VCaP (cell line): ENCODE measurements at regions not wholly inside any gene's neighbourhood (a gene's known extent, or its start where the extent isn't known, plus 50 kb on each side); places are given as distances from the start of the nearest gene placed in this dataset.
A peak's percentile ranks its signal among the peaks of the same experiment; 100 is the strongest.
"Not testable (repeated sequence)": the region's sequence is repeated elsewhere in the genome, so short reads cannot be mapped to it uniquely, and the experiment has no call there.

Source experiments
- H3K27ac ChIP-seq: fragments of 450-650 bp; 2 replicates; pipeline ENCODE4 v1.5.1; 2017
- TF ChIP-seq, protein P1 (sequence below): fragments of 450-650 bp; conservative IDR thresholded peaks from 2 replicates; pipeline ENCODE4 v1.5.1; 2017; ENCODE audit warnings: mild to moderate bottlenecking, moderate library complexity

DNA sequence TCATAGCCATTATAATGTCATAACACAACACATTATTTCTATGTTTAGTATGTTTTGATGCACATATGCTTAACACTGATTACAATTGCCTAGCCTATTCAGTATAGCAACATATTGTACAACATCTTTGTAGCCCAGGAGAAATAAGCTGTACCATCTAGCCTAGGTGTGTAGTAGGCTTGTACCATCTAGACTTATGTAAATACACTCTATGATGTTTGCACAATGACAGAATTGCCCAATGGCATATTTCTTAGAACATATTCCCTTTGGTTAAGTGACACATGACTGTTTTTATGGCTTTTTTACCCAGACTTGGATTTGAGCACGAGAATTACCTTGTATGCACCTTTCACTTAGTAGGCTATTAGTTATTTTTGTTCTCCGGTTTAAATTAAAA lies 64.5 kb upstream of the HIVEP1 start:
- TF ChIP-seq, protein P1, sequence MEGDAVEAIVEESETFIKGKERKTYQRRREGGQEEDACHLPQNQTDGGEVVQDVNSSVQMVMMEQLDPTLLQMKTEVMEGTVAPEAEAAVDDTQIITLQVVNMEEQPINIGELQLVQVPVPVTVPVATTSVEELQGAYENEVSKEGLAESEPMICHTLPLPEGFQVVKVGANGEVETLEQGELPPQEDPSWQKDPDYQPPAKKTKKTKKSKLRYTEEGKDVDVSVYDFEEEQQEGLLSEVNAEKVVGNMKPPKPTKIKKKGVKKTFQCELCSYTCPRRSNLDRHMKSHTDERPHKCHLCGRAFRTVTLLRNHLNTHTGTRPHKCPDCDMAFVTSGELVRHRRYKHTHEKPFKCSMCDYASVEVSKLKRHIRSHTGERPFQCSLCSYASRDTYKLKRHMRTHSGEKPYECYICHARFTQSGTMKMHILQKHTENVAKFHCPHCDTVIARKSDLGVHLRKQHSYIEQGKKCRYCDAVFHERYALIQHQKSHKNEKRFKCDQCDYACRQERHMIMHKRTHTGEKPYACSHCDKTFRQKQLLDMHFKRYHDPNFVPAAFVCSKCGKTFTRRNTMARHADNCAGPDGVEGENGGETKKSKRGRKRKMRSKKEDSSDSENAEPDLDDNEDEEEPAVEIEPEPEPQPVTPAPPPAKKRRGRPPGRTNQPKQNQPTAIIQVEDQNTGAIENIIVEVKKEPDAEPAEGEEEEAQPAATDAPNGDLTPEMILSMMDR = no peak
- no peak overlapping the region for H3K27ac ChIP-seq

DNA sequence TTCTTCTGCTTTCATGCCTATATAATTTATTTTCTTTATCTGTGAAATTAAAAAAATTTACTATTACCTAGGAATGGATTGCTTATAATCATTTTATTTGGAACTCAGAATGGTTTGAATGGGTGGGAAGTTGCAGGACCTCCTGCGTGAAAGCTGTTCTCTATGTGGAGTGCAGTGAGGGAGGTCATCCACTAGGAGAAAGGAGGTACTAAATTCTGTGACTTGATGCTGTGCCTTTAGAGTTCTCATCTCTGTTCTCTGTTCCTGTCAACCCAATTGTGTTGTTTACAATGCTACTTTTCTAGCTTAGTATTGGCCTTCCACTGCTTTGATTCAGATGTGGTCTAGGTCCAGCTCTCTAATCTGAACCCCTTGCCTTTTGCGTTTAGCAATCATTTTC lies 65.0 kb upstream of the HIVEP1 start:
- no peak overlapping the region for H3K27ac ChIP-seq
- TF ChIP-seq, protein P1 = no peak

DNA sequence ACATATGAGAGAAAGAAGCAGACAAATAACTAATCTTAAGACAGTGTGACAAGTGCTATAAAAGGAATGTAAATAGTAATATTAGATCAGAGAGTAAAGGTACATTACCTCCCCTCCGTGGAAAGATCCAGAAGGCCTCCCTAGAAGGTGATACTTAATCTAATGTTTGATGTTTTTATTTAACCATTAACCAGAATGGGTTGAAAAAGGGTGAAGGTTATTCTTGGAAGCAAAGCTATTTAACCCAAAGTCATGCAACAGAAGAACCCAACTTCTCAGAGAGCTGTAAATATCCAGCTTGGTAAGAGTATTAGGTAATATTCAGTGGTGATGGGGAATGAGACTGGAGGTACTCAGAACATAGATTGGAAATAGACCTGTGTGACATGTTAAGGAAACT lies 68.0 kb upstream of the HIVEP1 start:
- TF ChIP-seq, protein P1 = no peak
- H3K27ac ChIP-seq = no peak overlapping the region

DNA sequence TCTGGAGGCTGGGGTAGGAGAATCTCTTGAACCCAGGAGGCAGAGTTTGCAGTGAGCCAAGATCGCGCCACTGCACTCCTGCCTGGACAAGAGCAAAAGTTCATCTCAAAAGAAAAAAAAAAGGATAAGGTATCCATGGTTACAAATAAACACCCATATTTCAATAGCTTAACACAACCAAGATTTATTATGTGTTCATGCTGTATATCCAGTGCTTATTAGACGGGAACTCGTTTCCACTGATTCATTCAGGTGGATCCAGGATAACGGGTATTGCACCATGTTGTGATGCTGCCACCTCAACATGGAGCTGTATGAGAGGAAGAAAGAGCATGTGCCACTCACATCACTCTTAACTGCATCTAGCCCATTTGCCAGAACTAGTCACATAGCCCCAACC lies 69.1 kb upstream of the HIVEP1 start:
- TF ChIP-seq, protein P1 = no peak
- H3K27ac ChIP-seq = no peak overlapping the region

DNA sequence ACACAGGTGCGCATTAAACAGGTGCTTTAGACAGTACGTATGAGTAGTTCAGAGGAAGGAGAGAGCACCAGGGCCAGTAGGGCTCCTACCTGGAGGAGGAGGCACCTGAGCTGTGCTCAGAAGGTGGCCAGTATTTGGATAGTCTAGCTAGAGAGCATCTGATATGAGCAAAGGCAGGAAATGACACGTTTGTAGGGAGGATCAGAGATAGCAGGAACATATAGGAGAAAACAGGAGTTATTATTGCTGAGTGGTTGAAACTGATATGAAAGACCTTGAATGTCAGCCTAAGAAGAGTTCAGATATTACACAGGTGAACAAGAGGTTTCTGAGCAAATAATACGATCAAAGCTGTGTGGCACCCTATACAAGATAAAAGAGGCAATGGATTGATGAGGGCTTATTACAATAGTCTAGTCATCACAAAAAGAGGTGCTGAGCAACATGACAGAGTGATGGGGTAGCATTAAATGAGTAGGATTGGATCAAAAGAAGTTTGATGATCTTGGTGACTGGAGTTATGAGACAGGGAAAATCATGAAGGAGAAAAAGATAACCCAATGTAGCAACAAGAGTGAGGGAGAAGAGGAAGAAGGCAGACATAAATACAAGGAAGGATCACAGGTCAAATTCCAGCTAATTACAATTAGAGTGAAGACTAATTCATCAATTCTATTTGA lies 69.8 kb upstream of the HIVEP1 start:
- no peak overlapping the region for H3K27ac ChIP-seq
- TF ChIP-seq, protein P1 = no peak

- H3K27ac ChIP-seq = not testable (repeated sequence)
Observed at GRCh38 chr6:11940532-11941166, 71.5 kb upstream of the HIVEP1 start.

GRCh38 chr6:11938285-11938890 lies 73.7 kb upstream of the HIVEP1 start:
- peak overlapping the region; percentile 45 for H3K27ac ChIP-seq
- TF ChIP-seq, protein P1 = no peak

GRCh38 chr6:11934638-11935037 lies 77.5 kb upstream of the HIVEP1 start:
- TF ChIP-seq, protein P1 = no peak

DNA sequence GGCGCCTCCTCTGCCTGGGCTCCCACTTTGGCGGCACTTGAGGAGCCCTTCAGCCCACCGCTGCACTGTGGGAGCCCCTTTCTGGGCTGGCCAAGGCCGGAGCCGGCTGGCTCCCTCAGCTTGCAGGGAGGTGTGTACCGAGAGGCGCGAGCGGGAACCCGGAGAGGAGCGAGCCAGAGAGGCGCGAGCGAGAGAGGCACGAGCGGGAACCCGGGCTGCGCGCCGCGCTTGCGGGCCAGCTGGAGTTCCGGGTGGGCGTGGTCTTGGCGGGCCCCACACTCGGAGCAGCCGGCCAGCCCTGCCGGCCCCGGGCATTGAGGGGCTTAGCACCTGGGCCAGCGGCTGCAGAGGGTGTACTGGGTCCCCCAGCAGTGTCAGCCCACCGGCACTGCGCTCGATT lies 79.2 kb upstream of the HIVEP1 start:
- not testable (repeated sequence) for H3K27ac ChIP-seq

More at GRCh38 chr6:11934638-11935037, 77.5 kb upstream of the HIVEP1 start:
- no peak overlapping the region for H3K27ac ChIP-seq
